ENCODE measurements at regions not wholly inside any gene's neighbourhood (a gene's known extent, or its start where the extent isn't known, plus 50 kb on each side); places are given as distances from the start of the nearest gene placed in this dataset.

GRCh38 chr3:110965976-110966375, 105.6 kb upstream of the NECTIN3 start:
- TF ChIP-seq POLR2A (IDR thresholded peaks at IDR 0.05; ENCODE audit: low read length) (no peak), GATA1 (IDR thresholded peaks at IDR 0.05; ENCODE audit: low read depth, low read length) (no peak)

Data from erythroblast (primary cell).